A549 (cell line): ENCODE measurements at regions not wholly inside any gene's neighbourhood (a gene's known extent, or its start where the extent isn't known, plus 50 kb on each side); places are given as distances from the start of the nearest gene placed in this dataset.
"Not testable (repeated sequence)": the region's sequence is repeated elsewhere in the genome, so short reads cannot be mapped to it uniquely, and the experiment has no call there.

ENCODE experiments used
- CBX8 ChIP-seq: fragments of 200-600 bp; sonication (generic); IDR thresholded peaks from 2 replicates; pipeline ENCODE4 v1.6.1; 2016
- KDM1A ChIP-seq: fragments of 200-600 bp; sonication (generic); IDR thresholded peaks from 2 replicates; pipeline ENCODE4 v1.6.1; 2016; ENCODE audit warnings: low read depth, mild to moderate bottlenecking
- POLR2A ChIP-seq: IDR thresholded peaks from 2 replicates; pipeline ENCODE4 v1.6.1; 2012; ENCODE audit warnings: mild to moderate bottlenecking, low read length
- RAD21 ChIP-seq, 2 experiments: fragments of >200 bp in 1 of 2; sonication (Bioruptor Twin) in 1 of 2; formaldehyde crosslinking in 1 of 2; IDR thresholded peaks in 1 of 2; conservative IDR thresholded peaks in 1 of 2; 2 replicates in 1 of 2; 3 replicates in 1 of 2; pipeline ENCODE4 v1.6.1; 2012 to 2018; ENCODE audit warnings: inconsistent platforms in 1 of 2
- RCOR1 ChIP-seq: fragments of 150-350 bp; IDR thresholded peaks from 2 replicates; pipeline ENCODE4 v1.6.1; 2014; ENCODE audit warnings: antibody characterized with exemption, low read length, low read depth
- TFCP2L1 ChIP-seq: fragments of 250-450 bp; sonication (Bioruptor Pico); IDR thresholded peaks from 2 replicates; pipeline ENCODE4 v1.5.0; 2021; ENCODE audit warnings: mild to moderate bottlenecking
- TF ChIP-seq, protein P1 (sequence below): fragments of >200 bp; sonication (Bioruptor Twin); formaldehyde crosslinking; IDR thresholded peaks from 3 replicates; pipeline ENCODE4 v1.5.1; 2016
- TF ChIP-seq, protein P2 (sequence below): fragments of 200-600 bp; sonication (generic); IDR thresholded peaks from 2 replicates; pipeline ENCODE4 v1.6.1; 2016; ENCODE audit warnings: antibody characterized with exemption, mild to moderate bottlenecking, moderate library complexity

DNA sequence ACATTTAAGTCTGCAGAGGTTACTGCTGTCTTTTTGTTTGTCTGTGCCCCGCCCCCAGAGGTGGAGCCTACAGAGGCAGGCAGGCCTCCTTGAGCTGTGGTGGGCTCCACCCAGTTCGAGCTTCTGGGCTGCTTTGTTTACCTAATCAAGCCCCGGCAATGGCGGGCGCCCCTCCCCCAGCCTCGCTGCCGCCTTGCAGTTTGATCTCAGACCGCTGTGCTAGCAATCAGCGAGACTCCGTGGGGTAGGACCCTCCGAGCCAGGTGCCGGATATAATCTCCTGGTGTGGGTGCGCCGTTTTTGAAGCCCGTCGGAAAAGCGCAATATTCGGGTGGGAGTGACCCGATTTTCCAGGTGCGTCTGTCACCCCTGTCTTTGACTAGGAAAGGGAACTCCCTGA is 102.4 kb upstream of the GMNC start:
- TF ChIP-seq RCOR1; KDM1A; RAD21 (conservative IDR thresholded peaks at IDR 0.05 in 1 of 2, IDR thresholded peaks at IDR 0.05 in 1 of 2); POLR2A; CBX8; TFCP2L1 (CRISPR knock-in tag): not testable (repeated sequence)
- TF ChIP-seq, protein P1, sequence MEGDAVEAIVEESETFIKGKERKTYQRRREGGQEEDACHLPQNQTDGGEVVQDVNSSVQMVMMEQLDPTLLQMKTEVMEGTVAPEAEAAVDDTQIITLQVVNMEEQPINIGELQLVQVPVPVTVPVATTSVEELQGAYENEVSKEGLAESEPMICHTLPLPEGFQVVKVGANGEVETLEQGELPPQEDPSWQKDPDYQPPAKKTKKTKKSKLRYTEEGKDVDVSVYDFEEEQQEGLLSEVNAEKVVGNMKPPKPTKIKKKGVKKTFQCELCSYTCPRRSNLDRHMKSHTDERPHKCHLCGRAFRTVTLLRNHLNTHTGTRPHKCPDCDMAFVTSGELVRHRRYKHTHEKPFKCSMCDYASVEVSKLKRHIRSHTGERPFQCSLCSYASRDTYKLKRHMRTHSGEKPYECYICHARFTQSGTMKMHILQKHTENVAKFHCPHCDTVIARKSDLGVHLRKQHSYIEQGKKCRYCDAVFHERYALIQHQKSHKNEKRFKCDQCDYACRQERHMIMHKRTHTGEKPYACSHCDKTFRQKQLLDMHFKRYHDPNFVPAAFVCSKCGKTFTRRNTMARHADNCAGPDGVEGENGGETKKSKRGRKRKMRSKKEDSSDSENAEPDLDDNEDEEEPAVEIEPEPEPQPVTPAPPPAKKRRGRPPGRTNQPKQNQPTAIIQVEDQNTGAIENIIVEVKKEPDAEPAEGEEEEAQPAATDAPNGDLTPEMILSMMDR: not testable (repeated sequence)
- TF ChIP-seq, protein P2, sequence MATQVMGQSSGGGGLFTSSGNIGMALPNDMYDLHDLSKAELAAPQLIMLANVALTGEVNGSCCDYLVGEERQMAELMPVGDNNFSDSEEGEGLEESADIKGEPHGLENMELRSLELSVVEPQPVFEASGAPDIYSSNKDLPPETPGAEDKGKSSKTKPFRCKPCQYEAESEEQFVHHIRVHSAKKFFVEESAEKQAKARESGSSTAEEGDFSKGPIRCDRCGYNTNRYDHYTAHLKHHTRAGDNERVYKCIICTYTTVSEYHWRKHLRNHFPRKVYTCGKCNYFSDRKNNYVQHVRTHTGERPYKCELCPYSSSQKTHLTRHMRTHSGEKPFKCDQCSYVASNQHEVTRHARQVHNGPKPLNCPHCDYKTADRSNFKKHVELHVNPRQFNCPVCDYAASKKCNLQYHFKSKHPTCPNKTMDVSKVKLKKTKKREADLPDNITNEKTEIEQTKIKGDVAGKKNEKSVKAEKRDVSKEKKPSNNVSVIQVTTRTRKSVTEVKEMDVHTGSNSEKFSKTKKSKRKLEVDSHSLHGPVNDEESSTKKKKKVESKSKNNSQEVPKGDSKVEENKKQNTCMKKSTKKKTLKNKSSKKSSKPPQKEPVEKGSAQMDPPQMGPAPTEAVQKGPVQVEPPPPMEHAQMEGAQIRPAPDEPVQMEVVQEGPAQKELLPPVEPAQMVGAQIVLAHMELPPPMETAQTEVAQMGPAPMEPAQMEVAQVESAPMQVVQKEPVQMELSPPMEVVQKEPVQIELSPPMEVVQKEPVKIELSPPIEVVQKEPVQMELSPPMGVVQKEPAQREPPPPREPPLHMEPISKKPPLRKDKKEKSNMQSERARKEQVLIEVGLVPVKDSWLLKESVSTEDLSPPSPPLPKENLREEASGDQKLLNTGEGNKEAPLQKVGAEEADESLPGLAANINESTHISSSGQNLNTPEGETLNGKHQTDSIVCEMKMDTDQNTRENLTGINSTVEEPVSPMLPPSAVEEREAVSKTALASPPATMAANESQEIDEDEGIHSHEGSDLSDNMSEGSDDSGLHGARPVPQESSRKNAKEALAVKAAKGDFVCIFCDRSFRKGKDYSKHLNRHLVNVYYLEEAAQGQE: not testable (repeated sequence)
